Keratinocyte (primary cell): ENCODE measurements at regions not wholly inside any gene's neighbourhood (a gene's known extent, or its start where the extent isn't known, plus 50 kb on each side); places are given as distances from the start of the nearest gene placed in this dataset.
"Not testable (repeated sequence)": the region's sequence is repeated elsewhere in the genome, so short reads cannot be mapped to it uniquely, and the experiment has no call there.

Experiments used
- DNase-seq: peaks from one replicate; pipeline ENCODE4 v3.0.0-alpha.2; 2011; ENCODE audit warnings: low read depth, missing footprints, low spot score
- FAIRE-seq: peaks from 2 replicates; lab custom pipeline; 2011; peaks lifted over from hg19 to GRCh38; lab: Jason Lieb, UNC
- H2AFZ ChIP-seq: 2 replicates; pipeline ENCODE4 v1.6.0; 2012; ENCODE audit warnings: low read length, control low read depth, inconsistent platforms; ENCODE audit not compliant: control insufficient read depth
- H3K27ac ChIP-seq: 2 replicates; pipeline ENCODE4 v1.5.1; 2011; ENCODE audit warnings: low read length; ENCODE audit not compliant: control insufficient read depth, insufficient read depth
- H3K27me3 ChIP-seq: 3 replicates; pipeline ENCODE4 v1.6.0; 2011; ENCODE audit warnings: low read length; ENCODE audit not compliant: control insufficient read depth, insufficient read depth; ENCODE audit errors: extremely low read depth
- H3K36me3 ChIP-seq, 2 experiments: 2 replicates in 1 of 2; 3 replicates in 1 of 2; pipeline ENCODE4 v1.5.1; 2011; ENCODE audit warnings: low read length in 2 of 2, mild to moderate bottlenecking in 1 of 2; ENCODE audit not compliant: control insufficient read depth in 2 of 2, insufficient read depth in 2 of 2; ENCODE audit errors: extremely low read depth in 1 of 2
- H3K4me1 ChIP-seq: 3 replicates; pipeline ENCODE4 v1.5.1; 2011; ENCODE audit warnings: low read length; ENCODE audit not compliant: control insufficient read depth, insufficient read depth; ENCODE audit errors: extremely low read depth
- H3K4me2 ChIP-seq: 3 replicates; pipeline ENCODE4 v1.6.0; 2011; ENCODE audit warnings: low read depth, low read length; ENCODE audit not compliant: control insufficient read depth, insufficient read depth; ENCODE audit errors: extremely low read depth
- H3K4me3 ChIP-seq, 3 experiments: fragments of 200-600 bp in 1 of 3; sonication (generic) in 1 of 3; 2 replicates in 2 of 3; 3 replicates in 1 of 3; pipeline ENCODE4 v1.5.1; 2011 to 2016; ENCODE audit warnings: low read length in 3 of 3, mild to moderate bottlenecking in 3 of 3, control low read depth in 2 of 3, inconsistent platforms in 1 of 3, low read depth in 1 of 3, mixed read lengths in 1 of 3, mixed run types in 1 of 3, moderate library complexity in 1 of 3; ENCODE audit not compliant: control insufficient read depth in 2 of 3, insufficient read depth in 2 of 3; ENCODE audit errors: extremely low read depth in 1 of 3
- H3K79me2 ChIP-seq: 2 replicates; pipeline ENCODE4 v1.6.0; 2012; ENCODE audit warnings: low read length; ENCODE audit not compliant: control insufficient read depth, insufficient read depth
- H3K9ac ChIP-seq: 3 replicates; pipeline ENCODE4 v1.6.0; 2011; ENCODE audit warnings: low read length; ENCODE audit not compliant: control insufficient read depth, insufficient read depth; ENCODE audit errors: extremely low read depth
- H3K9me1 ChIP-seq: 3 replicates; pipeline ENCODE4 v1.6.0; 2011; ENCODE audit warnings: low read length; ENCODE audit not compliant: control insufficient read depth, insufficient read depth; ENCODE audit errors: extremely low read depth
- H3K9me3 ChIP-seq: 2 replicates; pipeline ENCODE4 v1.5.1; 2012; ENCODE audit warnings: low read depth, low read length; ENCODE audit not compliant: control insufficient read depth
- H4K20me1 ChIP-seq: 3 replicates; pipeline ENCODE4 v1.6.0; 2011; ENCODE audit warnings: low read length; ENCODE audit not compliant: control insufficient read depth, insufficient read depth; ENCODE audit errors: extremely low read depth
- CTCF ChIP-seq, 3 experiments: IDR thresholded peaks in 1 of 3; conservative IDR thresholded peaks in 1 of 3; optimal IDR thresholded peaks in 1 of 3; 2 replicates in 2 of 3; 3 replicates in 1 of 3; pipeline versions ENCODE3 to v1.5.1; 2011; ENCODE audit warnings: low read length in 3 of 3, mild to moderate bottlenecking in 3 of 3, moderate library complexity in 2 of 3, control low read depth in 1 of 3, inconsistent platforms in 1 of 3; ENCODE audit not compliant: insufficient read depth in 2 of 3; ENCODE audit errors: extremely low read depth in 1 of 3
- EZH2 ChIP-seq: IDR thresholded peaks from one replicate; pipeline ENCODE4 v1.6.1; 2012; ENCODE audit warnings: inconsistent platforms, mild to moderate bottlenecking, low read length, moderate library complexity
- dilution Hi-C: fragments of 300-500 bp; cut with MboI; formaldehyde crosslinking; loops from one replicate; pipeline ENCODE4 v1.7.0; 2020; ENCODE audit warnings: low sequenced_read_pairs; ENCODE audit not compliant: extremely low pct_ligation_motif_present

GRCh38 chr14:106635569-106635968 lies 1109.2 kb downstream of the TMEM121 start:
- H3K27me3 ChIP-seq = no peaks in the 10 kb centered on the region
- DNase-seq (no peak), FAIRE-seq (no peak)
- TF ChIP-seq CTCF (optimal IDR thresholded peaks at IDR 0.05 in 1 of 3, IDR thresholded peaks at IDR 0.05 in 1 of 3, conservative IDR thresholded peaks at IDR 0.05 in 1 of 3; ENCODE audit: extremely low read depth in 1 of 3, insufficient read depth in 2 of 3, low read length in 3 of 3) (no peak), EZH2 (no peak)
- dilution Hi-C loops = no loop called here
- no peak overlapping the region for H3K9ac ChIP-seq
- H3K36me3 ChIP-seq = no peaks in the 10 kb centered on the region
- no peak overlapping the region for H3K4me3 ChIP-seq
- no peak overlapping the region for H3K4me2 ChIP-seq
- H4K20me1 ChIP-seq = no peaks in the 10 kb centered on the region
- H3K79me2 ChIP-seq = no peaks in the 10 kb centered on the region
- no peaks in the 10 kb centered on the region for H3K9me3 ChIP-seq
- H2AFZ ChIP-seq = no peak overlapping the region
- no peaks in the 10 kb centered on the region for H3K4me1 ChIP-seq
- H3K27ac ChIP-seq = no peak overlapping the region
- H3K9me1 ChIP-seq = no peaks in the 10 kb centered on the region

DNA sequence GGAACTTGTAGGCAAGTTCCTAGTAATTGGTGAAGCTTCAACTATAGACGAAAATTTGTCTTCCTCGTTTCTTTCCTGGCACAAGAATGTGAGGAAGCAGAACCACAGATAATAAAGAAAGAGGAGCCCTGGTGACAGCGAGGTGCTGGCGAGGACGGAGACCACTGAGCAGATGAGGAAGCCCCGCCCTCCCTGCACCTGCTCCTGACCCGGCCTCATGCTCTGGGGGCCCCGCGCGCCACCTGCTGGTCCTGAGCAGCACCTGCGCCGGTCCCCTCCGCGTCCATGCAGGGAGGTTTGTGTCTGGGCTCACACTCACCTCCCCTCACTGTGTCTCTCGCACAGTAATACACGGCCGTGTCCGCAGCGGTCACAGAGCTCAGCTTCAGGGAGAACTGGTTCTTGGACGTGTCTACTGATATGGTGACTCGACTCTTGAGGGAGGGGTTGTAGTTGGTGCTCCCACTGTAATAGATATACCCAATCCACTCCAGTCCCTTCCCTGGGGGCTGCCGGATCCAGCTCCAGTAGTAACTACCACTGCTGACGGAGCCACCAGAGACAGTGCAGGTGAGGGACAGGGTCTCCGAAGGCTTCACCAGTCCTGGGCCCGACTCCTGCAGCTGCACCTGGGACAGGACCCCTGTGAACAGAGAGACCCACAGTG lies 1112.5 kb downstream of the TMEM121 start:
- H3K36me3 ChIP-seq, FAIRE-seq, H3K9ac ChIP-seq, H3K9me3 ChIP-seq, H3K27me3 ChIP-seq, H3K4me2 ChIP-seq, H3K4me1 ChIP-seq, DNase-seq, H3K9me1 ChIP-seq, H3K27ac ChIP-seq, dilution Hi-C loops, H3K79me2 ChIP-seq, H3K4me3 ChIP-seq, H2AFZ ChIP-seq, H4K20me1 ChIP-seq: not testable (repeated sequence)

DNA sequence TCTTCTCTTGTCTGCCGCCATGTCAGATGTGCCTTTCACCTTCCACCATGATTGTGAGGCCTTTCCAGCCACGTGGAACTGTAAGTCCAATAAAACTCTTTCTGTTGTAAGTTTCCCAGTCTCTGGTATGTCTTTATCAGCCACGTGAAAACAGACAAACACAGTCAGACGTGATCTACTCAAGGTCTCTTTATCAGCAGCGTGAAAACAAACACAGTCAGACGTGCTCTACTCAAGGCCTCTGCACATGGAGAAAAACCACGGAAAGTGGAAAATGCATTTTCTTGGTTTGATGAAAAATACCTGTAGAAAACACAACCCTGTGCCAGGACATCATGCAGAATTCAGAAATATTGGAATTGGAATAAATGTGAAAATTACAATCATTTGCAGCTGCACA lies 1115.7 kb downstream of the TMEM121 start:
- Histone ChIP-seq H3K4me1 (no peaks in the 10 kb centered on the region), H2AFZ (no peak overlapping the region), H3K27me3 (no peaks in the 10 kb centered on the region), H3K9me1 (no peaks in the 10 kb centered on the region), H3K9ac (no peak overlapping the region), H3K36me3 (no peaks in the 10 kb centered on the region), H3K27ac (no peak overlapping the region), H3K79me2 (no peaks in the 10 kb centered on the region), H3K4me2 (no peak overlapping the region), H3K9me3 (no peaks in the 10 kb centered on the region), H3K4me3 (no peak overlapping the region), H4K20me1 (no peaks in the 10 kb centered on the region)
- TF ChIP-seq EZH2 (no peak), CTCF (optimal IDR thresholded peaks at IDR 0.05 in 1 of 3, IDR thresholded peaks at IDR 0.05 in 1 of 3, conservative IDR thresholded peaks at IDR 0.05 in 1 of 3; ENCODE audit: extremely low read depth in 1 of 3, insufficient read depth in 2 of 3, low read length in 3 of 3) (no peak)
- FAIRE-seq (no peak), DNase-seq (no peak)
- dilution Hi-C loops = no loop called here

- H3K9me1 ChIP-seq, dilution Hi-C loops, H3K27me3 ChIP-seq, H3K4me3 ChIP-seq, H3K36me3 ChIP-seq, H3K9ac ChIP-seq, H4K20me1 ChIP-seq, H3K4me1 ChIP-seq, H3K9me3 ChIP-seq, H2AFZ ChIP-seq, H3K79me2 ChIP-seq, DNase-seq, H3K4me2 ChIP-seq, FAIRE-seq, H3K27ac ChIP-seq: not testable (repeated sequence)
These were observed 1116.6 kb downstream of the TMEM121 start for GRCh38 chr14:106642971-106643370.
